ENCODE measurements at regions not wholly inside any gene's neighbourhood (a gene's known extent, or its start where the extent isn't known, plus 50 kb on each side); places are given as distances from the start of the nearest gene placed in this dataset.

DNA sequence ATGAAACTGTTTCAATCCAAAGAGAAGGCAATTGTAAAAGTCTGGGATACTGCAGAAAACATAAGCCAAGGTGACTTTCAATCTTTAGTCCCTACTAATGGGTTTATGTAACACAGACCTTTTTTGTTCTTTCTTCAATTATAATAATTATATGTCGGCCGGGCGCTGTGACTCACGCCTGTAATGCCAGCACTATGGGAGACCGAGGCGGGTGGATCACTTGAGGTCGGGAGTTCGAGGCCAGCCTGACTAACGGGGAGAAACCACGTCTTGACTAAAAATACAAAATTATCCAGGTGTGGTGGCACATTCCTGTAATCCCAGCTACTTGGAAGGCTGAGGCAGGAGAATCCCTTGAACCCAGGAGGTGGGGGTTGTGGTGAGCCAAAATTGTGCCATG, 489.8 kb upstream of the CTSO start:
- Histone ChIP-seq H3K79me2 (ENCODE audit: control insufficient read depth, insufficient read depth, low read length) (no peaks in the 10 kb centered on the region), H4K20me1 (ENCODE audit: control insufficient read depth, insufficient read depth, low read length, poor library complexity, severe bottlenecking) (no peaks in the 10 kb centered on the region), H3K4me3 (ENCODE audit: control extremely low read depth in 1 of 5, extremely low read depth in 1 of 5, insufficient read depth in 1 of 5, low read depth in 2 of 5, low read length in 4 of 5) (no peak overlapping the region), H3K9ac (ENCODE audit: low read length) (no peak overlapping the region), H3K27me3 (replicated peaks in 1 of 4; ENCODE audit: control extremely low read depth in 1 of 4, control insufficient read depth in 3 of 4, insufficient read depth in 4 of 4, low read length in 3 of 4) (no peaks in the 10 kb centered on the region), H2AFZ (ENCODE audit: insufficient read depth, low read depth, low read length, poor library complexity, severe bottlenecking) (no peak overlapping the region), H3K36me3 (replicated peaks in 1 of 2; ENCODE audit: control extremely low read depth in 1 of 2, control insufficient read depth in 1 of 2, extremely low read depth in 1 of 2, insufficient read depth in 2 of 2, low read length in 1 of 2) (no peaks in the 10 kb centered on the region), H3K27ac (ENCODE audit: low read length in 2 of 2) (no peak overlapping the region), H3K4me2 (replicated peaks; ENCODE audit: low read depth, low read length, poor library complexity, severe bottlenecking) (no peak overlapping the region), H3K9me3 (ENCODE audit: control extremely low read depth in 1 of 3, control insufficient read depth in 2 of 3, insufficient read depth in 1 of 3, low read length in 2 of 3) (no peaks in the 10 kb centered on the region), H3K4me1 (ENCODE audit: control insufficient read depth in 2 of 2, insufficient read depth in 2 of 2, low read length in 2 of 2) (no peaks in the 10 kb centered on the region)
- H3K4me1 Mint-ChIP-seq: no peaks in the 10 kb centered on the region
- POLR2A ChIA-PET: no interaction called here
- ATAC-seq (ENCODE audit: low read depth): no peak
- no peak overlapping the region for H3K4me3 Mint-ChIP-seq
- H3K27ac Mint-ChIP-seq: no peak overlapping the region
- TF ChIP-seq CTCF (IDR thresholded peaks at IDR 0.05): no peak
- no peak for TF ChIP-seq EZH2 (IDR thresholded peaks at IDR 0.05; ENCODE audit: borderline replicate concordance, insufficient read depth, low read depth, low read length, poor library complexity, severe bottlenecking)
- 90% methylated on average over 6 of the region's 10 CpGs for WGBS (ENCODE audit: insufficient coverage)
- intact Hi-C loops (cut with micrococcal nuclease): no loop called here
- H3K27me3 Mint-ChIP-seq: no peaks in the 10 kb centered on the region
- no peaks in the 10 kb centered on the region for H3K9me3 Mint-ChIP-seq (ENCODE audit: insufficient read depth)
- DNase-seq: no peak
- CTCF ChIA-PET: no interaction called here

GRCh38 chr4:156442912-156443311, 489.2 kb upstream of the CTSO start:
- Histone ChIP-seq H3K79me2 (ENCODE audit: control insufficient read depth, insufficient read depth, low read length) (no peaks in the 10 kb centered on the region), H3K27me3 (replicated peaks in 1 of 4; ENCODE audit: control extremely low read depth in 1 of 4, control insufficient read depth in 3 of 4, insufficient read depth in 4 of 4, low read length in 3 of 4) (no peaks in the 10 kb centered on the region), H4K20me1 (ENCODE audit: control insufficient read depth, insufficient read depth, low read length, poor library complexity, severe bottlenecking) (no peaks in the 10 kb centered on the region), H3K4me2 (replicated peaks; ENCODE audit: low read depth, low read length, poor library complexity, severe bottlenecking) (no peak overlapping the region), H3K4me3 (ENCODE audit: control extremely low read depth in 1 of 5, extremely low read depth in 1 of 5, insufficient read depth in 1 of 5, low read depth in 2 of 5, low read length in 4 of 5) (no peak overlapping the region), H3K27ac (ENCODE audit: low read length in 2 of 2) (no peak overlapping the region), H3K36me3 (replicated peaks in 1 of 2; ENCODE audit: control extremely low read depth in 1 of 2, control insufficient read depth in 1 of 2, extremely low read depth in 1 of 2, insufficient read depth in 2 of 2, low read length in 1 of 2) (no peaks in the 10 kb centered on the region), H3K9me3 (ENCODE audit: control extremely low read depth in 1 of 3, control insufficient read depth in 2 of 3, insufficient read depth in 1 of 3, low read length in 2 of 3) (no peaks in the 10 kb centered on the region), H3K4me1 (ENCODE audit: control insufficient read depth in 2 of 2, insufficient read depth in 2 of 2, low read length in 2 of 2) (no peaks in the 10 kb centered on the region), H3K9ac (ENCODE audit: low read length) (no peak overlapping the region), H2AFZ (ENCODE audit: insufficient read depth, low read depth, low read length, poor library complexity, severe bottlenecking) (no peak overlapping the region)
- DNase-seq (no peak), ATAC-seq (ENCODE audit: low read depth) (no peak)
- H3K4me3 Mint-ChIP-seq: no peak overlapping the region
- no peaks in the 10 kb centered on the region for H3K4me1 Mint-ChIP-seq
- POLR2A ChIA-PET: no interaction called here
- TF ChIP-seq EZH2 (IDR thresholded peaks at IDR 0.05; ENCODE audit: borderline replicate concordance, insufficient read depth, low read depth, low read length, poor library complexity, severe bottlenecking) (no peak), CTCF (IDR thresholded peaks at IDR 0.05) (no peak)
- CTCF ChIA-PET: no interaction called here
- intact Hi-C loops (cut with micrococcal nuclease): no loop called here
- no peaks in the 10 kb centered on the region for H3K27me3 Mint-ChIP-seq
- H3K27ac Mint-ChIP-seq: no peak overlapping the region
- H3K9me3 Mint-ChIP-seq (ENCODE audit: insufficient read depth): no peaks in the 10 kb centered on the region

Measured in B cell (primary cell).